Cortex of kidney (tissue), 1 donor: ENCODE measurements at regions not wholly inside any gene's neighbourhood (a gene's known extent, or its start where the extent isn't known, plus 50 kb on each side); places are given as distances from the start of the nearest gene placed in this dataset.

Source experiments
- DNase-seq: peaks from one replicate; lab custom pipeline; 2025; lab: John Stamatoyannopoulos, UW

- no peak for DNase-seq
Measured at GRCh38 chr3:72134989-72135451, 350.1 kb upstream of the PROK2 start.

- DNase-seq, result no peak
Measured at GRCh38 chr3:72133329-72134011, 348.5 kb upstream of the PROK2 start.

- no peak for DNase-seq
Measured at GRCh38 chr3:72131899-72132298, 347.0 kb upstream of the PROK2 start.

- no peak for DNase-seq
Measured at GRCh38 chr3:72130565-72130964, 345.6 kb upstream of the PROK2 start.

- DNase-seq, result no peak
Measured at GRCh38 chr3:72129501-72130094, 344.6 kb upstream of the PROK2 start.

- DNase-seq, result no peak
Measured at GRCh38 chr3:72128921-72129320, 344.0 kb upstream of the PROK2 start.

- no peak for DNase-seq
Measured at GRCh38 chr3:72127844-72128243, 342.9 kb upstream of the PROK2 start.

- DNase-seq, result no peak
Measured at GRCh38 chr3:72127224-72127612, 342.3 kb upstream of the PROK2 start.

- DNase-seq, result no peak
Measured at GRCh38 chr3:72126441-72127223, 341.7 kb upstream of the PROK2 start.

GRCh38 chr3:72123908-72124441 lies 339.0 kb upstream of the PROK2 start:
- no peak for DNase-seq

GRCh38 chr3:72120806-72121778 lies 336.1 kb upstream of the PROK2 start:
- no peak for DNase-seq

GRCh38 chr3:72120039-72120438 lies 335.1 kb upstream of the PROK2 start:
- no peak for DNase-seq

GRCh38 chr3:72118628-72119027 lies 333.7 kb upstream of the PROK2 start:
- DNase-seq, result no peak

GRCh38 chr3:72116226-72116625 lies 331.3 kb upstream of the PROK2 start:
- DNase-seq, result no peak

GRCh38 chr3:72115307-72115706 lies 330.4 kb upstream of the PROK2 start:
- no peak for DNase-seq

- DNase-seq, result no peak
Measured at GRCh38 chr3:72114773-72115172, 329.8 kb upstream of the PROK2 start.

- no peak for DNase-seq
Measured at GRCh38 chr3:72113964-72114363, 329.0 kb upstream of the PROK2 start.

- DNase-seq, result no peak
Measured at GRCh38 chr3:72113564-72113963, 328.6 kb upstream of the PROK2 start.

GRCh38 chr3:72112435-72112834 lies 327.5 kb upstream of the PROK2 start:
- DNase-seq, result no peak

- DNase-seq, result no peak
Measured at GRCh38 chr3:72111265-72112205, 326.6 kb upstream of the PROK2 start.
